ENCODE measurements at regions not wholly inside any gene's neighbourhood (a gene's known extent, or its start where the extent isn't known, plus 50 kb on each side); places are given as distances from the start of the nearest gene placed in this dataset.

- no peak for DNase-seq (ENCODE audit: low read depth in 2 of 2, low spot score in 1 of 2)
Measured at GRCh38 chr13:24043590-24044350, 116.8 kb upstream of the SPATA13 start.

- DNase-seq (ENCODE audit: low read depth in 2 of 2, low spot score in 1 of 2): no peak
Measured at GRCh38 chr13:24045597-24045996, 114.9 kb upstream of the SPATA13 start.

- DNase-seq (ENCODE audit: low read depth in 2 of 2, low spot score in 1 of 2): no peak
Measured at GRCh38 chr13:24050292-24050711, 110.2 kb upstream of the SPATA13 start.

DNA sequence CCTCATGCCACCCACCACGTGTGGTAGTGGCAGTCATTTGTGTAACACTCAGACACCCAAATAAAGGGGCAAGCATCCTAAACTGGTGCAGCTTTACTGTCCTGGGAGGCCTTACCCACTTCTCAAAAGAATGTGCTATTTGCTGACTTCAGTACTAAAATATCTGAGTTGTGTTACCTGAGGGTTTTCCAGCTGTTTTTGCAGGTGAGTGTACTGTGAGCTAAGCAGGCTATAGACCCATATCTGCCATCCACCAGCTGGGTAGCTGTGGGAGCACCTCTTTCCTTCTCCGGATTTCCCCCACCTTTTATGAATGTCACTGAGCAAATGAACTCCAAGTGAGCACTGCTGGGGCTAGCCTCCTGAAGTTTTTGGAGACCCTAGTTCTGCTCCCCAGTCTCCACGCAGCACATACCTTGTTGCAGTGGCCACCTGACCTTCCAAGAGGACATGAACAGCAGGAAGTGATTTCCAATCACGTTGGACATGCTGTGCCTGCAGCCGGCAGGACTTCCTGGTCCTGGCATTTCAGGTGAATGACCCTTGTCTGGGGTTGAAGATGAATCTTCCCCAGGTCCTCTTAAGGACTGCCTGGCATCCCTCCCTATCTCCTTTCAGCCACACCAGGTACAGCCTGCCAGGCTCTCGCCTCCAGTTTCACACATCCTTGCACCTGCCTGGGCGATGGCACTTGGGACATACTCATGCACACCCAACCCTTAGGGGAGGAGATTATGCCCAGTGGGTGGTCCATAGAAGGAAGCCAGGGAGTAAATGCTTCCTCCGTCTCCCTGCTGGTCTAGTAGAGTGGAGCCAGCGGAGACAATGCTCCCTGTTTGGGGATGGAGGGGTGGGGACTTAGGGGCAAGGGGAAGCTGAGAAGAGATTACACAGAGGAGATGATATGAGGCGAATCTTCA, 109.5 kb upstream of the SPATA13 start:
- no peak for DNase-seq (ENCODE audit: low read depth in 2 of 2, low spot score in 1 of 2)

DNA sequence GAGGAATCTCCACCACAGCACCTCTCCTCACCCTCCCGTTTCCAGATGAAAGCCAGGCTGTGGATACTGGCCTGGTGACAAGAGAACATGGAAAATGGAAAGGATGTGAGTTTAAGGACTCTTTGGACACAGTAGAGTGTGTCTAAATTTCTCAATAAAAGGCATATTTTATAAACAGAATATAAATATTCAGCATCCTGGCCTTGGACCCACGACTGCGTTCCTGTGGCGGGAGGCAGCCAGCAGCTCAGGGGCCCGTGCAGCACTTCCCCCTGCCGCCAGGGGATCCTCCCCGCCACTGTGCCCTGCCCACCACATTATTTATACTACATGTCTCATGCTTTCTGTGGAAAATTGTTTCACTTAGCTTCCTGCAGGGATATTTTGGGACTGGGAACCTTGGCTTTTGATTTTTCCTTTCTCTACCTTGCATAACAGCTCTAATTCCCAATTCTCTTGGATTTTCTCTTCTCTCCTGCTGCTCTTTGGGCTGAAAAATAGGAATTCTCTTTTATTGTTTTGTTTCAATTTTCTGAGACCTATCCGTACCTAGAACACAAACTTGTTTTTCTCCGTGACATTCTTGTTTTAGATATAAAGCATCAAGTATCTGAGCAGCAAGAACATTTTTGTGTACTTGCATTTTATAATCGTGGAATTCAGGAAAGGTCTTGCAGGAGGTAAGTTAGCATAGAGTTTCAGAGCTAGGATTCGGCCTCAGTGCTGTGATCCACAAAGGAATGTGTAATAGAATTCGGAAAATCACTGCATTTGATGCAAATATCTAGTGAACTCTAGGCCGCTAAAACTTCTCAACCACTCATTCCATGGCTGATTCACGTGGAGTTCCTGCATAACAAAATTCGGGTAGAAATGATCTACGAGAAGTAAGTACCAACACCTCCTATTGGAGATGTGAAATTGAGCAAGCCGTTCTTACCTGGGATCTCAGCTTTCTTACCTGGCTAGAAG, 107.7 kb upstream of the SPATA13 start:
- no peak for DNase-seq (ENCODE audit: low read depth in 2 of 2, low spot score in 1 of 2)

- DNase-seq (ENCODE audit: low read depth in 2 of 2, low spot score in 1 of 2): peak; percentile 16 to 40
Measured at GRCh38 chr13:24053519-24054251, 106.8 kb upstream of the SPATA13 start.

- DNase-seq (ENCODE audit: low read depth in 2 of 2, low spot score in 1 of 2): no peak
Measured at GRCh38 chr13:24056616-24057137, 103.8 kb upstream of the SPATA13 start.

DNA sequence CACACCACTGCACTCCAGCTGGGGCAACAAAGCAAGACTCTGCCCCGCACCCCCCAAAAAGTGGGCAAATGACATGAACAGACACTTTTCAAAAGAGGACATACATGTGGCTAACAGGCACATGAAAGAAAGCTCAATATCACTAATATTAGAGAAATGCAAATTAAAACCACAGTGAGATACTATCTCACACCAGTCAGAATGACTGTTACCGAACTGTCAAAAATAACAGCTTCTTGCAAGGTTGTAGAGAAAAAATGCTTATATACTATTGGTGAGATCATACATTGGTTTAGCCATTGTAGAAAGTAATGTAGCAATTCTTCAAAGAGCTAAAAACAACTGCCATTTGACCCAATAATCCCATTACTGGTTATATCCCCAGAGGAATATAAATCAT, 99.5 kb upstream of the SPATA13 start:
- DNase-seq (ENCODE audit: low read depth in 2 of 2, low spot score in 1 of 2): no peak

- DNase-seq (ENCODE audit: low read depth in 2 of 2, low spot score in 1 of 2): no peak
Measured at GRCh38 chr13:24063281-24063877, 97.1 kb upstream of the SPATA13 start.

DNA sequence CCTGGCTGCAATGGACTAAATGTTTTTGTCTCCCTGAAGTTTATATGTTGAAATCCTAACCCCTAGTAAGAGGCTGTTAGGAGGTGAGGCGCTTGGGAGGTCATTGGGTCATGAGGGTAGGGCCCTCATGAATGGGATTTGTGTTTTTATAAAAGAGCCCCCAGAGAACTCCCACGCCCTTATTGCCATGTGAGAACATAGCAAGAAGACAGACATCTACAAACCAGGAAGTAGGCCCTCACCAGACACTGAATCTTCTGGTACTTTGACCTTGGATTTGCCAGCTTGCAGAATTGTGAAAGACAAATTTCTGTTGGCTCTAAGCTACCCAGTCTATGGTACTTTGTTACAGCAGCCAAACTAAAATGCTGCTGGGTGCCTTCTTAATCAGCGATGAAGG, 96.1 kb upstream of the SPATA13 start:
- DNase-seq (ENCODE audit: low read depth in 2 of 2, low spot score in 1 of 2): no peak

GRCh38 chr13:24065176-24065575, 95.3 kb upstream of the SPATA13 start:
- DNase-seq (ENCODE audit: low read depth in 2 of 2, low spot score in 1 of 2): no peak

GRCh38 chr13:24066405-24067295, 93.9 kb upstream of the SPATA13 start:
- DNase-seq (ENCODE audit: low read depth in 2 of 2, low spot score in 1 of 2): no peak

DNA sequence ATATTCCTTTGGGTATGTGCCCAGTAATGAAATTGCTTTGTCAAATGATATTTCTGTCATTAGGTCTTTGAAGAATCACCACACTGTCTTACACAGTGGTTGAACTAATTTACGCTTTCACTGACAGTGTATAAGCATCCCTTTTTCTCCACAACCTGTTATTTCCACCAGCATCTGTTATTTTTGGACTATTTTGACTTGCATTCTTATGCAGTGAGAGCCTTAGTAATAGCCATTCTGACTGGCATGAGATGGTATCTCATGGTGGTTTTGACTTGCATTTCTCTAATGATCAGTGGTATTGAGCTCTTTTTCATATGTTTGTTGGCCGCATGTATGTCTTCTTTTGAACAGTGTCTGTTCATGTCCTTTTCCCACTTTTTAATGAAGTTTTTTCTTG, 92.0 kb upstream of the SPATA13 start:
- no peak for DNase-seq (ENCODE audit: low read depth in 2 of 2, low spot score in 1 of 2)

DNA sequence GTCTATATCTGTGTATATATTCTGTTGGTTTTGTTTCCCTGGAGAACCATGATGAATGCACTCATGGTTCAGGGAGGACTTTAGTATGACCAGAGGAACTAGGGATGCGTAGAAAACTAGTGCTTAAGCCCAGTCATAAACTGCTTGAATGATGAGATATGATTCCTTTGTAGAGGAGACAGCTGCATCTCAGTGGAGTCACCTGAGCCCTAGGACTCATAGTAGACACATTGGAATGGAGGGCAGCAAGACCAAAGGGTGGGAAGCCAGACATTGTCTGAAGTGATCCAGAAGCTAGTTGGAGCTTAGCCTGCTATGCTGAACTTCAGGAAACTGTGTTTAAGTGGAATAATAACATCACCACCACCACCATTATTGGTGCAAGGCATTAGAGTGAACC, 89.5 kb upstream of the SPATA13 start:
- no peak for DNase-seq (ENCODE audit: low read depth in 2 of 2, low spot score in 1 of 2)

DNA sequence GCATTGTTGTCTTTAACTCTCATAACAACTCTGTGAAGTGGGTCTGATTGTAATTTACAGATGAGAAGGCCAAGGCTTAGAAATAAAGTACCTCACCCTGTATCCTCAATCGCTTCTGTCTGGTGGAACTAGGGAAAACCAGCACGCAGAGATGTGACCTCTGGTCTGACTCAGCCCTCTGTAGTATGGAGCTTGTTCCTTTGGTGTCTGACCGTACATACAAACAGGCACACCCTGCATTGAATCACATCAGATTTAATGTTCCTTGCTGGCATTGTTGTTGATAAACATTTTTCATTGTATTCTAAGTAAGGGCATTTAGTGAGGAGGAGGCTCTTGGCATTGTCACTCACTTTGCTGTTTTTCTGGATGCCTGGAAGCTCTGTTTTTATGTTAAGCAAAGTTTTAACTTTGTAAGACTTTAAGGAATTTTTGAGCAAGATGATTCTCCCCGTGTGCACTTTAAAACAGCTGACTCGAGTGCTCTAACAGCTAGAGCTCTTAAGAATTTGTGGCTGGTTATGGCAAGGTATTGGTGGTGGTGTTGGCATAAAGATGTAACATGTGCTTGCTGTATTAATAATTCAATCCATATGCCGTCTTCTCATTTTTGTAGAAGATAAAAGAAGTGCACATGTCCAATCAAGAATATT, 89.0 kb upstream of the SPATA13 start:
- no peak for DNase-seq (ENCODE audit: low read depth in 2 of 2, low spot score in 1 of 2)

DNA sequence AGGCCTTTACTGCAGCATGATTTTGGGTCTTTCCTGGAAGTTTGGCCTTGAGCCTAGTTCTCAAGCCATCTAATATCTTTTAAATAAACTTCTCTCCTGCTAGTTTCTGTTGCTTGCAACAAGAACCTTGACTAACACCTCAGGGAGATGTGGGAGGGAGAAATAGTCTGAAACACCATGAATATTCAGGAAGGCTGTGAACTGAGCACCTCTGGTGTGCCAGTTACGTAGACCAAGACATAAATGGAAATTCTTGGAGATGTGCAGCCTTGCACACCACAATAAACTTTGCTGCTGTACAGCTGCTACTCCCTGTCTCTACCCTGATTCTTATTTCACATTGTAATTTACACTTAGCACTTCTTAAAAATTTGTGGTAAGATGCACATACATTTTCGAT, 86.9 kb upstream of the SPATA13 start:
- no peak for DNase-seq (ENCODE audit: low read depth in 2 of 2, low spot score in 1 of 2)

GRCh38 chr13:24074678-24075077, 85.8 kb upstream of the SPATA13 start:
- no peak for DNase-seq (ENCODE audit: low read depth in 2 of 2, low spot score in 1 of 2)
